ENCODE measurements at regions not wholly inside any gene's neighbourhood (a gene's known extent, or its start where the extent isn't known, plus 50 kb on each side); places are given as distances from the start of the nearest gene placed in this dataset.

DNA sequence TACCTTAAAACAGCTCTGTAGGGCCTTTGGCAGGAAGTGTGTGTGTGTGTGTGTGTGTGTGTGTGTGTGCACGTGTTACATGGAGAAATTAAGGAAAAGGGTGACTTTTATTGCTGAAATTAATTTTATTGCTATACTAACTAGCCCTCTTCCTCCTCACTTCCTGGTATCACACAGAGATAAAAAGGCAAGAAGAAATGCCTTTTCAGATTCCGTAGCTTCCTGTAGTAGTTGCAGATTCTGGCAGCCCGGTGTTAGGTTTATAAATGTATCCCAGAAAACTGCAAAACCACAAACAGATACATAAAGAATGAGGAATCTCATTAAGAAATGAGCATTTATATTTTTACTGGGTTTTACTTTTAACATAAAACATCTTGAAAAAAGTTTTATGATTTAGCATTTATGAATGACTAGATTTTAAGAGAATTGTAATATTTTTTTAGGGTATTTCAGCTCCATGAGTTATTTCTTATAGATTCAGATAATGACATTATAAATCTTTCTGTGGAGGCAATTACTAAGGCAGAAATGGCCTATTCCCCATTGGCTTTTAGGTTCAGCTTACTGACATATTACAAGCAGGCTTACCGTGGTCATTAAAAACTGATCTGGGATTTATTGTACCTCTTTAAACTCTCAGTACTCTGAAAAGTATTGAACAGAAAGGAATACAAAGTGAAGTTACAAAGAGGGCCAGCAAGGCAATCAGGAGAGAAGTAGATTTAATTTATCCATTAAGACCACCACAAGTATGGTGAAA, 249.1 kb upstream of the TSHZ2 start:
- TF ChIP-seq, protein P1, sequence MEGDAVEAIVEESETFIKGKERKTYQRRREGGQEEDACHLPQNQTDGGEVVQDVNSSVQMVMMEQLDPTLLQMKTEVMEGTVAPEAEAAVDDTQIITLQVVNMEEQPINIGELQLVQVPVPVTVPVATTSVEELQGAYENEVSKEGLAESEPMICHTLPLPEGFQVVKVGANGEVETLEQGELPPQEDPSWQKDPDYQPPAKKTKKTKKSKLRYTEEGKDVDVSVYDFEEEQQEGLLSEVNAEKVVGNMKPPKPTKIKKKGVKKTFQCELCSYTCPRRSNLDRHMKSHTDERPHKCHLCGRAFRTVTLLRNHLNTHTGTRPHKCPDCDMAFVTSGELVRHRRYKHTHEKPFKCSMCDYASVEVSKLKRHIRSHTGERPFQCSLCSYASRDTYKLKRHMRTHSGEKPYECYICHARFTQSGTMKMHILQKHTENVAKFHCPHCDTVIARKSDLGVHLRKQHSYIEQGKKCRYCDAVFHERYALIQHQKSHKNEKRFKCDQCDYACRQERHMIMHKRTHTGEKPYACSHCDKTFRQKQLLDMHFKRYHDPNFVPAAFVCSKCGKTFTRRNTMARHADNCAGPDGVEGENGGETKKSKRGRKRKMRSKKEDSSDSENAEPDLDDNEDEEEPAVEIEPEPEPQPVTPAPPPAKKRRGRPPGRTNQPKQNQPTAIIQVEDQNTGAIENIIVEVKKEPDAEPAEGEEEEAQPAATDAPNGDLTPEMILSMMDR (IDR thresholded peaks at IDR 0.05; ENCODE audit: low read depth, low read length): no peak
- DNase-seq (ENCODE audit: low read depth in 2 of 2): no peak
- H3K4me3 ChIP-seq (replicated peaks in 1 of 2; ENCODE audit: low read depth in 2 of 2, low read length in 2 of 2): no peak overlapping the region

DNA sequence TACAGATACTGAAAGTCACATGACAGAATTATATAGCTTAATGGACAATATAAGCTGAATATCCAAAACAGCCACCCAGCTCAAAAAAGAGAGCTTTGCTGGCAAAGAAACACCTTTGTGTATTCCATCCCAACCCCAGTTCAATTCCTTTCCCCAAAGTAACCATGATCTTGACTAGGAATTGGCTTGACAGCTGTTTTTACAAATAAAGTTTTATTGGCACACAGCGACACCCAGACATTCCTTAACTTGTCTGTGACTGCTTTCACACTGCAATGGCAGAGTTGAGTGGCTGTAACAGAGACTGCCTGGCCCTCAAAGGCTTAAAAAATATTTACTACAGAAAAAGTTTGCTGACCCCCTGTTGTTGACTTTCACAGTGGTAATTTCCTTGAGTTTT, 264.0 kb upstream of the TSHZ2 start:
- DNase-seq (ENCODE audit: low read depth in 2 of 2): no peak
- TF ChIP-seq, protein P1 (IDR thresholded peaks at IDR 0.05; ENCODE audit: low read depth, low read length): no peak
- no peak overlapping the region for H3K4me3 ChIP-seq (replicated peaks in 1 of 2; ENCODE audit: low read depth in 2 of 2, low read length in 2 of 2)

- DNase-seq (ENCODE audit: low read depth in 2 of 2): no peak
- H3K4me3 ChIP-seq (replicated peaks in 1 of 2; ENCODE audit: low read depth in 2 of 2, low read length in 2 of 2): no peak overlapping the region
- TF ChIP-seq, protein P1 (IDR thresholded peaks at IDR 0.05; ENCODE audit: low read depth, low read length): no peak
These were observed 267.6 kb upstream of the TSHZ2 start for GRCh38 chr20:52704553-52704952.

GRCh38 chr20:52688345-52688744, 283.8 kb upstream of the TSHZ2 start:
- TF ChIP-seq, protein P1 (IDR thresholded peaks at IDR 0.05; ENCODE audit: low read depth, low read length): no peak
- no peak for DNase-seq (ENCODE audit: low read depth in 2 of 2)
- no peak overlapping the region for H3K4me3 ChIP-seq (replicated peaks in 1 of 2; ENCODE audit: low read depth in 2 of 2, low read length in 2 of 2)

DNA sequence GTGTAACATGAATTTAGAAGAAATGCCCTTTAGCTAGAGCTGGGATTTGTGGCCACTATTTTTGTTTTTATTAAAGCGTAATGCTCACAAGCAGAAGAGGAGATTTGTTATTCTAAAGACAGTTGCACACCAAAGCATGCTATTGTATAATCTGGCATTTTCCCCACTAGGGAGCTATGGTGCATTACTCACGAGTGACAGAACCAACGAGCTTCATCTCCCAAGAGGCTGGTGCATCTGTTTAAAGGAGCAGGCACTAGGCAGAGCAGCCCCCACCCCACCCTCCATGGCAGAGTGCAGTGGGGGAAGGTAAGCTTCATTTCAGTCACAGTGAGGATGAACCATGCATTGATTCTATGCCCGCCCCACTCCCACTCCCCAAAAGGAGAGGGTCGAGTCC, 287.3 kb upstream of the TSHZ2 start:
- TF ChIP-seq, protein P1 (IDR thresholded peaks at IDR 0.05; ENCODE audit: low read depth, low read length): no peak
- no peak for DNase-seq (ENCODE audit: low read depth in 2 of 2)
- no peak overlapping the region for H3K4me3 ChIP-seq (replicated peaks in 1 of 2; ENCODE audit: low read depth in 2 of 2, low read length in 2 of 2)

GRCh38 chr20:52684176-52684575, 288.0 kb upstream of the TSHZ2 start:
- TF ChIP-seq, protein P1 (IDR thresholded peaks at IDR 0.05; ENCODE audit: low read depth, low read length): no peak
- no peak overlapping the region for H3K4me3 ChIP-seq (replicated peaks in 1 of 2; ENCODE audit: low read depth in 2 of 2, low read length in 2 of 2)
- no peak for DNase-seq (ENCODE audit: low read depth in 2 of 2)

GRCh38 chr20:52683761-52684160, 288.4 kb upstream of the TSHZ2 start:
- H3K4me3 ChIP-seq (replicated peaks in 1 of 2; ENCODE audit: low read depth in 2 of 2, low read length in 2 of 2): no peak overlapping the region
- no peak for DNase-seq (ENCODE audit: low read depth in 2 of 2)
- TF ChIP-seq, protein P1 (IDR thresholded peaks at IDR 0.05; ENCODE audit: low read depth, low read length): no peak
